ENCODE measurements at regions not wholly inside any gene's neighbourhood (a gene's known extent, or its start where the extent isn't known, plus 50 kb on each side); places are given as distances from the start of the nearest gene placed in this dataset.
A peak's percentile ranks its signal among the peaks of the same experiment; 100 is the strongest.
"Not testable (repeated sequence)": the region's sequence is repeated elsewhere in the genome, so short reads cannot be mapped to it uniquely, and the experiment has no call there.

DNA sequence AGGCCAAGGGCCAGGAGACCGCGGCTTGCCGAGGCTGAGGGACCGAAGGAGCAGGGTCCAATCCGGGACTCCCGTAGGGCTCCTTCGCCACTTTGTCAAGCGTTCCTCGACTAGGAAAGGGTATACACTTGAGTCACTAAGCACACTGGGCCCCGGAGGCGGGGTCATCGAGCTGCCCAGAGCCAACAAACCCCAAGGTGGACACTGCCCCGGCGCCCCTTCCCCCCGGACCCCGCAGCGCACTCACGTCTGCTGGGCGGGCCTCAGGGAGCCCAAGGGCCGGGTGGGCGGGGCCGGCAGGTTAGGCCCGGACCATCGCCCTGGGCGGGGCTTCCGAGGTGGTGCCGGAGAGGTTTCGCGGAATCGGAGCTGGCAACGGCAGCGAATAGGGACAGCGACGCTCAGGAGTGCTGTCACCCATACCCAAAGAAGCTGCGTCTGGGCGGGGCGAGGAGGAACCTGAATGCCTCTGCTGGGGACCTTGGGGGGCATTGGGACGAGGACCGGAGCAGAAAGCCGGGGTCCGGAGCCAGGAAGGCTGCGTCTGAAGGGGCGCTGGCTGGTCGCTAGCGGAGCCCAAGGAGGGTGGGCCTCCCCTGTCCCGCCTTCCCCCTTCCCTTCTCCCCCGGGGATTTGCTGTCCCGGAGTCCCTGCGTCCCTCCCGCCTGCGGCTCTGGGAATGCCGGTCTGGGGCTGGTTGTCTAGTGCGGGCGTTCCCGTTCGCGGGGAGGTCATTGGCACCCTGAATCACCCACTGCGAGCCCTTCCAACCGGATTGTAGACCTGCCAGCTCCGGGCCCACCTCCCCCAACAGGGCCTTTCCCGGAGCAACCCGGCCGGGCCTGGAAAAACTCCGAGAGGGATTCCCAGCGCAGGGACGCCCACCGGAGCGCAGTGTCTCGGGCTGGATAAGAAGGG is 118.2 kb upstream of the SMURF2 start:
- no peaks in the 10 kb centered on the region for H3K36me3 ChIP-seq

DNA sequence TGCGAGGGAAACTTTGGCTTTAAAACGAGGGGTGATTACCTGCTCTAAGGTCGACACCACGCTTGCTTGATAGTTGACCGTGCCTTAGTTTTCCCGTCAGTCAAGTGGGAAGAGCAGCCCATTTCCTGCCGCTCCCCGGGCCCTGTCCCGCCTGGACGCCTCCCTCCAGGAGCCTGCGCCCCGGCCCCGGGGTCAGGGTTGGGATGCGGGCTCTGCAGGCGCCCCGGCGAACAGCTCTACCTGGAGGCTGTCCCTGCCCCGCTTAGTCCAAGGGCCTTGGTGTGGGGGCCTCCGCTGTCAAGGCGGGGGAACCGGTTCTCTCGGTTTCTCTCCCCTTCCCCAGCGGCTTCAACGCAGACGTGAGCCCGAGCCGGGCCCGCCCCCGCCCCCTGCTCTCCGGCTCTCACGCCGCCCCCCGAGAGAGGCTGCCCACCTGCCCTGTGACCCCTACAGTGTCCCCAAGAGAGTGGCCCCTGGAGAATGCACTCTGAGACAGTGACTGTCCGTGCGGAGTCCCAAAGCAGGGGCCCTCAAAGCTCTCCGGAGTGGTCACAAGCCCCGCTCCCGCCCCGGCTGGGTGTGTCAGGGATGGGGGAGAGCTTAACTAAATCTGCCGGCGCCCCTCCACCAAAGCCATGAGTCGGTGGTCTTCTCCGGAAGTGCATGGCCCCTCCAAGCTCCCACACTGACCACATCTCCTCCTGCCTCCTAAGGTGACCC is 117.4 kb upstream of the SMURF2 start:
- H3K27me3 ChIP-seq, result peaks cover 51% of the 10 kb centered on the region
- H3K4me1 ChIP-seq, result peaks cover 3% of the 10 kb centered on the region
- no peak overlapping the region for H3K4me3 ChIP-seq (ENCODE audit: low read depth, low read length)
- no peaks in the 10 kb centered on the region for H3K9me3 ChIP-seq
- H3K36me3 ChIP-seq, result no peaks in the 10 kb centered on the region
- DNase-seq, result no peak
- TF ChIP-seq, protein P1, sequence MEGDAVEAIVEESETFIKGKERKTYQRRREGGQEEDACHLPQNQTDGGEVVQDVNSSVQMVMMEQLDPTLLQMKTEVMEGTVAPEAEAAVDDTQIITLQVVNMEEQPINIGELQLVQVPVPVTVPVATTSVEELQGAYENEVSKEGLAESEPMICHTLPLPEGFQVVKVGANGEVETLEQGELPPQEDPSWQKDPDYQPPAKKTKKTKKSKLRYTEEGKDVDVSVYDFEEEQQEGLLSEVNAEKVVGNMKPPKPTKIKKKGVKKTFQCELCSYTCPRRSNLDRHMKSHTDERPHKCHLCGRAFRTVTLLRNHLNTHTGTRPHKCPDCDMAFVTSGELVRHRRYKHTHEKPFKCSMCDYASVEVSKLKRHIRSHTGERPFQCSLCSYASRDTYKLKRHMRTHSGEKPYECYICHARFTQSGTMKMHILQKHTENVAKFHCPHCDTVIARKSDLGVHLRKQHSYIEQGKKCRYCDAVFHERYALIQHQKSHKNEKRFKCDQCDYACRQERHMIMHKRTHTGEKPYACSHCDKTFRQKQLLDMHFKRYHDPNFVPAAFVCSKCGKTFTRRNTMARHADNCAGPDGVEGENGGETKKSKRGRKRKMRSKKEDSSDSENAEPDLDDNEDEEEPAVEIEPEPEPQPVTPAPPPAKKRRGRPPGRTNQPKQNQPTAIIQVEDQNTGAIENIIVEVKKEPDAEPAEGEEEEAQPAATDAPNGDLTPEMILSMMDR (IDR thresholded peaks at IDR 0.05; ENCODE audit: low read depth, low read length), result no peak

More for the DNA sequence above, 118.2 kb upstream of the SMURF2 start:
- Histone ChIP-seq H3K27me3 (peaks cover 51% of the 10 kb centered on the region), H3K9me3 (no peaks in the 10 kb centered on the region), H3K4me3 (ENCODE audit: low read depth, low read length) (peak overlapping the region; percentile 20), H3K4me1 (peaks cover 3% of the 10 kb centered on the region)
- TF ChIP-seq, protein P1 (IDR thresholded peaks at IDR 0.05; ENCODE audit: low read depth, low read length), result no peak
- peak; percentile 34 for DNase-seq

DNA sequence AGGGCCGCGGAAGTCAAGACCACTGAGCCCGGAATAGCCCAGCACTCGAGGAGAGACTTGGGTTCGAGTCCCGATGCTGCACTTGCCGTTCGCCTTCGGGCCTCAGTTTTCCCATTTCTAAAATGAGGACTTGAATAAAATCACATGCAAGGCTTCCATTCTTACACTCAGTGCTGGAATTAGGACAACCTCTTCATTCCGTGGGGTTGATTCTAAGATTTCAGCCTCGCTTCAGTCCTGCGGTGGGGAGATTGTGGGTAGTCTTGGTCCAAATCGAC is 116.9 kb upstream of the SMURF2 start:
- DNase-seq; H3K4me1 ChIP-seq; H3K4me3 ChIP-seq (ENCODE audit: low read depth, low read length); H3K9me3 ChIP-seq; H3K36me3 ChIP-seq: not testable (repeated sequence)
- H3K27me3 ChIP-seq, result peaks cover 51% of the 10 kb centered on the region

DNA sequence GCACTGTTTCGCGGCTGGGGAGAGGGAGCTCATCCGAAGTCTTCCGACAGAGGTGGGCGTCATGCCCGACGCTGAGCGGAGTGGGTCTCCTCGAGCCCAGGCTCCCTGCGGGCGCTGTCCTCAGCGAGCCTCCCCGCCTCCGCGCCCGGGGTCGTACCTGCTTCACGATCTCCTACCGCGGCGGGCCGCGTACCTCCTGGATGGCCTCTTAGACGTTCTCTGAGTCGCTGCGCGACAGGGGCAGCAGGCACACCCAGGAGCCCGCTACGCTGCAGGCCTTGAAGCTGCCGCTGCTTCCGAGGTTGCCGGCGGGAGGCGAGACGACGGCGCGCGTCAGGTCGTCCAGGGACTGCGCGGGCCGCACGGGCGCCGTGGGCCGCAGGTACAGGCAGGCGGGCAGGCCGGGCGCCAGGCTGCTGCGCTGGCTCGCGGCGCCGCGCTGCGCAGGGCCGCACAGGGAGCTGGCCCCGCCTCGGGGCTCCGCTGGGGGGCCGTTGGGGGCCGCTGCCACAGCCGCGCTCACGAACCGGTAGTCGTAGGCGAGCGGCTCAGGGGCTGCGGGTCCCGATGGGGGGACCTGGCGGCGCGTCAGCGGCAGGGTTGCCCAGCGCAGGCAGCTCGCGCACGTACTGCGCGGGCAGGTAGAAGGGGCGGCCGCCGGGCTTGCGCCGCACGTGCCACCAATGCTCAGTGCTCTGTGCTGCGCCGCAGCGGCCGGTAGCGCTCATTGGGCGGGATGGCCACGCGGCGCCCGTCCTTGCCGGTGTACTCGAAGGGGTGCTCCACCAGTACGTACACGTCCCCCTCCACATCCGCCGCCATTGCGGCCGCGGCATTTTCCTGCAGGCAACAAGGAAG is 116.4 kb upstream of the SMURF2 start:
- DNase-seq, result peak; percentile 35

DNA sequence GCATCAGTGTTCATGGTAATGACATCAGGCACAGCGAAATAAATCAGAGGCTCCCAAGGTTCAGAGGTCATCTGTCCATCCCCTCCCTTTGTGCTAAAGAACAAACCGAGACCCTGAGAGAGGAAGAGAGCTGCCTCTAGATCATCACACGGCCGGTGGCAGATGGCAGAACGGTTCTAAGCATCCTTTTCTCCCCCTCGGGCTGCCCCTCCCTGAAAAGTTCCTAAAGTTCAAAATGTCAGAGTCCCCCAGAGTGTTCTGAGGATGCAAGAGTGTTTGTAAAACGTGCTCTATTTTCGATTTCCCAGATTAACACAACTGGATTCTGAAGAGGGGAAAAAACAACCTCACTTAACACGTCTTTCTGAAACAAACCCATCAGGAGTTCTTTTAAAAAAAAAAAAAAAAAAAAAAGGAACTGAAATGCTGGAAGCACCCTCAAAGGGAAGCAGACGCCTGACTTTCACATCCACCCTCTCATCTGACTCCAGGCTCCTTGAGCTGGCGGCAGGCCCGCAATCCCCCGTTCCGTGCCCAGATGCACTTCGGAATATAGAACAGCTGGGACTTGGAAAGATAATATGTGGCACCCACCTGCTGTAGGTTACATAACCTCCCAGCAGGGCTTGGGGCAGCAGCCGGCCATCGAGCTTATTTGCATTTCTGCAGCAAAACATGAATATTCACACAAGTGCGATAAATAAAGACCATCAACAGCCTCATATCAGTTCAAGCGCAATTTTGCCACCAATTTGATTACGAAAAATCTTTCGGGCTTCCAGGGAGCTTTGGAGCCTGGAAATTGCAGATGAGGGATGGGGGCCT is 115.5 kb upstream of the SMURF2 start:
- H3K4me3 ChIP-seq (ENCODE audit: low read depth, low read length), result peak overlapping the region; percentile 38
- peaks cover 6% of the 10 kb centered on the region for H3K4me1 ChIP-seq
- no peak for DNase-seq

More for the DNA sequence above, 116.4 kb upstream of the SMURF2 start:
- Histone ChIP-seq H3K36me3 (no peaks in the 10 kb centered on the region), H3K9me3 (no peaks in the 10 kb centered on the region), H3K4me3 (ENCODE audit: low read depth, low read length) (peak overlapping the region; percentile 32), H3K4me1 (peaks cover 6% of the 10 kb centered on the region), H3K27me3 (peaks cover 51% of the 10 kb centered on the region)
- TF ChIP-seq, protein P1 (IDR thresholded peaks at IDR 0.05; ENCODE audit: low read depth, low read length), result no peak

More for the DNA sequence above, 115.5 kb upstream of the SMURF2 start:
- Histone ChIP-seq H3K36me3 (no peaks in the 10 kb centered on the region), H3K9me3 (no peaks in the 10 kb centered on the region), H3K27me3 (peaks cover 51% of the 10 kb centered on the region)
- TF ChIP-seq, protein P1 (IDR thresholded peaks at IDR 0.05; ENCODE audit: low read depth, low read length), result no peak
